Large intestine (tissue), 3 donors: ENCODE measurements at regions not wholly inside any gene's neighbourhood (a gene's known extent, or its start where the extent isn't known, plus 50 kb on each side); places are given as distances from the start of the nearest gene placed in this dataset.

ENCODE experiments used
- DNase-seq, 2 donors: peaks; one replicate each; pipeline versions ENCODE4 v3.0.0 to v3.0.0-alpha.2; 2013
- H3K27ac ChIP-seq: one replicate; pipeline ENCODE4 v1.5.1; 2013; ENCODE audit warnings: low read length
- H3K27me3 ChIP-seq: 2 replicates; pipeline ENCODE4 v1.6.1; 2013; ENCODE audit warnings: low read length; ENCODE audit not compliant: control insufficient read depth, insufficient read depth
- H3K36me3 ChIP-seq: 2 replicates; pipeline ENCODE4 v1.6.1; 2013; ENCODE audit warnings: low read length; ENCODE audit not compliant: control insufficient read depth, insufficient read depth
- H3K4me1 ChIP-seq: one replicate; pipeline ENCODE4 v1.6.1; 2013; ENCODE audit warnings: low read length; ENCODE audit not compliant: control insufficient read depth, insufficient read depth
- H3K4me3 ChIP-seq: one replicate; pipeline ENCODE4 v1.5.1; 2013; ENCODE audit warnings: low read length
- H3K9me3 ChIP-seq: one replicate; pipeline ENCODE4 v1.6.1; 2013; ENCODE audit warnings: mild to moderate bottlenecking, low read depth, low read length, moderate library complexity; ENCODE audit not compliant: control insufficient read depth
- WGBS: methylation state at CpG from one replicate; pipeline ENCODE4 v1.1.5; 2013; ENCODE audit warnings: low lambda C conversion rate; ENCODE audit not compliant: insufficient coverage; 5-methylcytosine and 5-hydroxymethylcytosine counted together

DNA sequence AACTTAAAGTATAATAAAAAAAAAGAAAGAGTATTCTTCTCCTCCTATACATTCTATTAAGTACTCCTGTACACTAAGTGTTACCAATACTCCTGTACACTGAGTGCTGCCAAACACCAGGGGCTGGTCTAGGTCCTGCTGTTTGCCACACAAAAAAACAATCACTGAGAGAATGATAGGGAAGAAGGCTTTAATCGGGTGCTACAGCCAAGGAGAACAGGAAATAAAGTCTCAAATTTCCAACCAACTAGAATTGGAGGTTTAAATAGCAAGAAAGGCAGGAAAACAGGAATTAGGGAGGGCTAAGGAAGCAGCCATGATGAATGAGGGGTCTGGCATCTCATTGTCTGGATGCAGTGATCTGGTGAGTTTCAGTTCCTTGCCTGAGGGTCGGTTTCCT is 239.8 kb downstream of the ZNF674 start:
- WGBS, result no CpG with 5 or more reads among the region's 2 CpGs
- Histone ChIP-seq H3K4me1 (no peaks in the 10 kb centered on the region), H3K27ac (no peak overlapping the region), H3K9me3 (no peaks in the 10 kb centered on the region), H3K27me3 (no peaks in the 10 kb centered on the region), H3K4me3 (no peak overlapping the region), H3K36me3 (no peaks in the 10 kb centered on the region)
- DNase-seq, result no peak

DNA sequence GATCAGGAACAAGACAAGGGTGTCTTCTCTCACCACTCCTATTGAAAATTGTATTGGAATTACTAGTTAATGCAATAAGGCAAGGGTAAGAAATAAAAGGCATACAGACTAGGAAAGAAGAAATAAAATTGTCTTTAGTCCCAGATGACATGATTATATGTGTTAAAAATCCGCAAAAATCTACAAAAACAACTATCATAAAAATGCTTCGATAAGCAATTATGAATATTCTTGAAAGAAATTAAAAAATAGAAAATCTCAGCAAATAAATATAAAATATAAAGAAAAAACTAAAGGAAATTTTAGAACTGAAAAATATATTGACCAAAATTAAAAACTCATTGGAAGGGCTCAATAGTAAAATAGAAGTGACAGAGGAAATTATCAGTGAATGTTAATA is 243.3 kb downstream of the ZNF674 start:
- Histone ChIP-seq H3K9me3 (no peaks in the 10 kb centered on the region), H3K36me3 (no peaks in the 10 kb centered on the region), H3K27me3 (no peaks in the 10 kb centered on the region), H3K4me1 (peaks cover 4% of the 10 kb centered on the region), H3K4me3 (no peak overlapping the region), H3K27ac (no peak overlapping the region)
- DNase-seq, result no peak
- 100% methylated on average over 2 of the region's 2 CpGs for WGBS

DNA sequence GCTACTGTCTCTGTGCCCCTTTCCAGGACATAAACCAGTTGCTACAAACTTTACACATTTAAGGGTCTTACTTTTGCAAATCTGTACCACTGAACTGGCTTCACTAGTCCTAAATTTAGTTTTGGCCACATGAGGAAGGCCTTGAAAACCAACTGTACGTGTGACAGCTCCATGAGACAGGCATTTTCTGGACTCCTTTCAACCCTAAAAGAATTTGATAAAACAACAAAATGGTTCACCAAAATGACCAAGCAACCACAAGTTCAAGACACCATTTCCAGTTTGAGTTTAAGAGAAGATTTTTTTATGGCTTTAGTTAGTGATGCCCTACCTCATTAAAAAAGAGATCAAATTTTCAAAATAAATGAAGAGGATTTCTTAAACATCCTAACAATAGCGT is 246.4 kb downstream of the ZNF674 start:
- Histone ChIP-seq H3K36me3 (no peaks in the 10 kb centered on the region), H3K27ac (no peak overlapping the region), H3K4me3 (no peak overlapping the region), H3K27me3 (no peaks in the 10 kb centered on the region), H3K4me1 (peaks cover 10% of the 10 kb centered on the region), H3K9me3 (no peaks in the 10 kb centered on the region)
- no peak for DNase-seq
- no CpG with 5 or more reads among the region's 2 CpGs for WGBS

GRCh38 chrX:46295963-46296362 is 249.3 kb downstream of the ZNF674 start:
- no peaks in the 10 kb centered on the region for H3K9me3 ChIP-seq
- H3K27ac ChIP-seq, result peak overlapping the region; percentile 45
- H3K4me3 ChIP-seq, result no peak overlapping the region
- no peaks in the 10 kb centered on the region for H3K36me3 ChIP-seq
- H3K4me1 ChIP-seq, result peaks cover 10% of the 10 kb centered on the region
- no peaks in the 10 kb centered on the region for H3K27me3 ChIP-seq
- DNase-seq, result peak; percentile 40 to 67

GRCh38 chrX:46294234-46294633 is 251.0 kb downstream of the ZNF674 start:
- H3K9me3 ChIP-seq, result no peaks in the 10 kb centered on the region
- no peaks in the 10 kb centered on the region for H3K27me3 ChIP-seq
- no peak for DNase-seq
- no peak overlapping the region for H3K4me3 ChIP-seq
- H3K4me1 ChIP-seq, result peaks cover 10% of the 10 kb centered on the region
- no peak overlapping the region for H3K27ac ChIP-seq
- no peaks in the 10 kb centered on the region for H3K36me3 ChIP-seq

- WGBS, result 60% methylated on average over 1 of the region's 3 CpGs
- H3K4me3 ChIP-seq, result no peak overlapping the region
- H3K4me1 ChIP-seq, result no peaks in the 10 kb centered on the region
Observed at GRCh38 chrX:46279925-46280313, 265.3 kb downstream of the ZNF674 start.

DNA sequence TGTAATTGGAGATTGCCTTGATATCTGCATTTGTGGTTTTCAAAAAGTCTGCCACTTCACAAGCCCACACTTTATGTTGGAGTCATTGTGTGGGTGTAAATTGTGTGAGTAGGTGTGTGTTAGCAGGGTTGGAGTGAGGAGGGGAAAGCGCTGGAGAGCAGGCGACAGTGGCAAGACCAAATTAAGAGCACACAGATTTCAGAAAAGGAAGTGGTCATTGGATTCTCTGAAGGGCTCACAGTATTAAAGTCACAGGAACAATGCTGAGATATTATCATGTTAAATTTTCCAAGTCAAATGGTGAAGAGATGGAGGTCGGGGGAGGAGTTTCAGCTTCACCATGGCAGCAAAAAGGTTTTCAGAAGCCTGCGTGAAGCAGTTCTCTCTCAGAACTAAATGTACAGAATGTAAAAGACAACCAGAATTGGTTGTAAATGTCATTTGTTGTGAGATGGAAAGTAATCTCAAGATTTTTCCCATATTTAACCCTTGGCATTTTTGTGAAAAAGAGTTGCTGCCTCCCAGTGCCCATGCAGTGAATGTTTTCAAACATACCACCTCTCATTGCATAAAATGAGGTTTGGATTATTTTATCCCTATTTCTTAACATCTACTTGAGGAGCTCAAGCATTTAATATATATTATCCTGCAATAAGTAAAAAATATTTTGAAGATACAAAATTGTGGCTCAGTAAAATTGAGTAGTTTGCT is 265.9 kb downstream of the ZNF674 start:
- H3K36me3 ChIP-seq, result no peaks in the 10 kb centered on the region
- WGBS, result no CpG with 5 or more reads among the region's 4 CpGs

More at GRCh38 chrX:46279925-46280313, 265.3 kb downstream of the ZNF674 start:
- Histone ChIP-seq H3K27me3 (no peaks in the 10 kb centered on the region), H3K27ac (no peak overlapping the region), H3K9me3 (no peaks in the 10 kb centered on the region), H3K36me3 (no peaks in the 10 kb centered on the region)
- DNase-seq, result no peak

GRCh38 chrX:46278572-46278971 is 266.6 kb downstream of the ZNF674 start:
- Histone ChIP-seq H3K27me3 (no peaks in the 10 kb centered on the region), H3K9me3 (no peaks in the 10 kb centered on the region), H3K36me3 (no peaks in the 10 kb centered on the region), H3K27ac (no peak overlapping the region), H3K4me3 (no peak overlapping the region), H3K4me1 (no peaks in the 10 kb centered on the region)
- DNase-seq, result no peak
- no CpG with 5 or more reads among the region's 2 CpGs for WGBS

More for the DNA sequence above, 265.9 kb downstream of the ZNF674 start:
- no peak overlapping the region for H3K27ac ChIP-seq
- no peak for DNase-seq
- no peak overlapping the region for H3K4me3 ChIP-seq
- no peaks in the 10 kb centered on the region for H3K27me3 ChIP-seq
- H3K4me1 ChIP-seq, result no peaks in the 10 kb centered on the region
- H3K9me3 ChIP-seq, result no peaks in the 10 kb centered on the region

GRCh38 chrX:46268412-46268811 is 276.8 kb downstream of the ZNF674 start:
- WGBS, result no CpG with 5 or more reads among the region's 1 CpG
- no peak overlapping the region for H3K27ac ChIP-seq
- H3K9me3 ChIP-seq, result no peaks in the 10 kb centered on the region
- H3K4me3 ChIP-seq, result no peak overlapping the region
- no peaks in the 10 kb centered on the region for H3K27me3 ChIP-seq
- no peaks in the 10 kb centered on the region for H3K36me3 ChIP-seq
- no peaks in the 10 kb centered on the region for H3K4me1 ChIP-seq
- peak in 1 of 2 donors; percentile 26 for DNase-seq

- no peak for DNase-seq
- no peaks in the 10 kb centered on the region for H3K36me3 ChIP-seq
- H3K27me3 ChIP-seq, result no peaks in the 10 kb centered on the region
- no CpG with 5 or more reads among the region's 3 CpGs for WGBS
- H3K4me3 ChIP-seq, result no peak overlapping the region
- no peaks in the 10 kb centered on the region for H3K9me3 ChIP-seq
- peaks cover 3% of the 10 kb centered on the region for H3K4me1 ChIP-seq
- H3K27ac ChIP-seq, result no peak overlapping the region
Observed at GRCh38 chrX:46263494-46263893, 281.7 kb downstream of the ZNF674 start.

GRCh38 chrX:46262304-46262703 is 282.9 kb downstream of the ZNF674 start:
- H3K4me1 ChIP-seq, result peaks cover 3% of the 10 kb centered on the region
- no peak overlapping the region for H3K4me3 ChIP-seq
- no peak for DNase-seq
- no CpG with 5 or more reads among the region's 3 CpGs for WGBS
- no peaks in the 10 kb centered on the region for H3K36me3 ChIP-seq
- no peaks in the 10 kb centered on the region for H3K9me3 ChIP-seq
- no peaks in the 10 kb centered on the region for H3K27me3 ChIP-seq
- no peak overlapping the region for H3K27ac ChIP-seq
